ENCODE measurements at regions not wholly inside any gene's neighbourhood (a gene's known extent, or its start where the extent isn't known, plus 50 kb on each side); places are given as distances from the start of the nearest gene placed in this dataset.

DNA sequence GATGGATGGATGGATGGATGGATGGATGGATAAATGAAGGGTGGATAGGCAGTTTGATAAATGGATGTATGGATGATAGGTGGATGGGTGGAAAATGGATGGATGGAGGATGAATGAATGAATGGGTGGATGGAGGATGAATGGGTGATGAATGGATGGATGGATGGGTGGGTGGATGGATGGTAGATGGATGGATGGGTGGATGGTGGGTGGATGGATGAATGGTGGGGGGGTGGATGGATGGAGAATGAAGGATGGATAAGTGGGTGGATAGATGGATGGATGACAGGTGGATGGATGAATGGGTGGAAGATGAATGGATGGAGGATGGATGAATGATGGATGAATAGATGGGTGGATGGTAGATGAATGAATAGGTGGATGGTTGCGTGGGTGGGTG, 70.1 kb upstream of the BCO1 start (continued):
- TF ChIP-seq, protein P1, sequence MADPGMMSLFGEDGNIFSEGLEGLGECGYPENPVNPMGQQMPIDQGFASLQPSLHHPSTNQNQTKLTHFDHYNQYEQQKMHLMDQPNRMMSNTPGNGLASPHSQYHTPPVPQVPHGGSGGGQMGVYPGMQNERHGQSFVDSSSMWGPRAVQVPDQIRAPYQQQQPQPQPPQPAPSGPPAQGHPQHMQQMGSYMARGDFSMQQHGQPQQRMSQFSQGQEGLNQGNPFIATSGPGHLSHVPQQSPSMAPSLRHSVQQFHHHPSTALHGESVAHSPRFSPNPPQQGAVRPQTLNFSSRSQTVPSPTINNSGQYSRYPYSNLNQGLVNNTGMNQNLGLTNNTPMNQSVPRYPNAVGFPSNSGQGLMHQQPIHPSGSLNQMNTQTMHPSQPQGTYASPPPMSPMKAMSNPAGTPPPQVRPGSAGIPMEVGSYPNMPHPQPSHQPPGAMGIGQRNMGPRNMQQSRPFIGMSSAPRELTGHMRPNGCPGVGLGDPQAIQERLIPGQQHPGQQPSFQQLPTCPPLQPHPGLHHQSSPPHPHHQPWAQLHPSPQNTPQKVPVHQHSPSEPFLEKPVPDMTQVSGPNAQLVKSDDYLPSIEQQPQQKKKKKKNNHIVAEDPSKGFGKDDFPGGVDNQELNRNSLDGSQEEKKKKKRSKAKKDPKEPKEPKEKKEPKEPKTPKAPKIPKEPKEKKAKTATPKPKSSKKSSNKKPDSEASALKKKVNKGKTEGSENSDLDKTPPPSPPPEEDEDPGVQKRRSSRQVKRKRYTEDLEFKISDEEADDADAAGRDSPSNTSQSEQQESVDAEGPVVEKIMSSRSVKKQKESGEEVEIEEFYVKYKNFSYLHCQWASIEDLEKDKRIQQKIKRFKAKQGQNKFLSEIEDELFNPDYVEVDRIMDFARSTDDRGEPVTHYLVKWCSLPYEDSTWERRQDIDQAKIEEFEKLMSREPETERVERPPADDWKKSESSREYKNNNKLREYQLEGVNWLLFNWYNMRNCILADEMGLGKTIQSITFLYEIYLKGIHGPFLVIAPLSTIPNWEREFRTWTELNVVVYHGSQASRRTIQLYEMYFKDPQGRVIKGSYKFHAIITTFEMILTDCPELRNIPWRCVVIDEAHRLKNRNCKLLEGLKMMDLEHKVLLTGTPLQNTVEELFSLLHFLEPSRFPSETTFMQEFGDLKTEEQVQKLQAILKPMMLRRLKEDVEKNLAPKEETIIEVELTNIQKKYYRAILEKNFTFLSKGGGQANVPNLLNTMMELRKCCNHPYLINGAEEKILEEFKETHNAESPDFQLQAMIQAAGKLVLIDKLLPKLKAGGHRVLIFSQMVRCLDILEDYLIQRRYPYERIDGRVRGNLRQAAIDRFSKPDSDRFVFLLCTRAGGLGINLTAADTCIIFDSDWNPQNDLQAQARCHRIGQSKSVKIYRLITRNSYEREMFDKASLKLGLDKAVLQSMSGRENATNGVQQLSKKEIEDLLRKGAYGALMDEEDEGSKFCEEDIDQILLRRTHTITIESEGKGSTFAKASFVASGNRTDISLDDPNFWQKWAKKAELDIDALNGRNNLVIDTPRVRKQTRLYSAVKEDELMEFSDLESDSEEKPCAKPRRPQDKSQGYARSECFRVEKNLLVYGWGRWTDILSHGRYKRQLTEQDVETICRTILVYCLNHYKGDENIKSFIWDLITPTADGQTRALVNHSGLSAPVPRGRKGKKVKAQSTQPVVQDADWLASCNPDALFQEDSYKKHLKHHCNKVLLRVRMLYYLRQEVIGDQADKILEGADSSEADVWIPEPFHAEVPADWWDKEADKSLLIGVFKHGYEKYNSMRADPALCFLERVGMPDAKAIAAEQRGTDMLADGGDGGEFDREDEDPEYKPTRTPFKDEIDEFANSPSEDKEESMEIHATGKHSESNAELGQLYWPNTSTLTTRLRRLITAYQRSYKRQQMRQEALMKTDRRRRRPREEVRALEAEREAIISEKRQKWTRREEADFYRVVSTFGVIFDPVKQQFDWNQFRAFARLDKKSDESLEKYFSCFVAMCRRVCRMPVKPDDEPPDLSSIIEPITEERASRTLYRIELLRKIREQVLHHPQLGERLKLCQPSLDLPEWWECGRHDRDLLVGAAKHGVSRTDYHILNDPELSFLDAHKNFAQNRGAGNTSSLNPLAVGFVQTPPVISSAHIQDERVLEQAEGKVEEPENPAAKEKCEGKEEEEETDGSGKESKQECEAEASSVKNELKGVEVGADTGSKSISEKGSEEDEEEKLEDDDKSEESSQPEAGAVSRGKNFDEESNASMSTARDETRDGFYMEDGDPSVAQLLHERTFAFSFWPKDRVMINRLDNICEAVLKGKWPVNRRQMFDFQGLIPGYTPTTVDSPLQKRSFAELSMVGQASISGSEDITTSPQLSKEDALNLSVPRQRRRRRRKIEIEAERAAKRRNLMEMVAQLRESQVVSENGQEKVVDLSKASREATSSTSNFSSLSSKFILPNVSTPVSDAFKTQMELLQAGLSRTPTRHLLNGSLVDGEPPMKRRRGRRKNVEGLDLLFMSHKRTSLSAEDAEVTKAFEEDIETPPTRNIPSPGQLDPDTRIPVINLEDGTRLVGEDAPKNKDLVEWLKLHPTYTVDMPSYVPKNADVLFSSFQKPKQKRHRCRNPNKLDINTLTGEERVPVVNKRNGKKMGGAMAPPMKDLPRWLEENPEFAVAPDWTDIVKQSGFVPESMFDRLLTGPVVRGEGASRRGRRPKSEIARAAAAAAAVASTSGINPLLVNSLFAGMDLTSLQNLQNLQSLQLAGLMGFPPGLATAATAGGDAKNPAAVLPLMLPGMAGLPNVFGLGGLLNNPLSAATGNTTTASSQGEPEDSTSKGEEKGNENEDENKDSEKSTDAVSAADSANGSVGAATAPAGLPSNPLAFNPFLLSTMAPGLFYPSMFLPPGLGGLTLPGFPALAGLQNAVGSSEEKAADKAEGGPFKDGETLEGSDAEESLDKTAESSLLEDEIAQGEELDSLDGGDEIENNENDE (IDR thresholded peaks at IDR 0.05; ENCODE audit: insufficient replicate concordance, low read length): no peak
- TF ChIP-seq SP1 (IDR thresholded peaks at IDR 0.05; ENCODE audit: low read depth, low read length) (no peak), POLR2A (IDR thresholded peaks at IDR 0.05; ENCODE audit: control extremely low read depth in 1 of 2, low read depth in 2 of 2, low read length in 2 of 2) (no peak)

Measured in H1 (cell line).